Eye (tissue), 1 donor: ENCODE measurements at regions not wholly inside any gene's neighbourhood (a gene's known extent, or its start where the extent isn't known, plus 50 kb on each side); places are given as distances from the start of the nearest gene placed in this dataset.

Source experiments
- DNase-seq: peaks from one replicate; pipeline ENCODE4 v3.0.0-alpha.2; 2015

- no peak for DNase-seq
Measured at GRCh38 chr7:17611611-17612010, 313.2 kb downstream of the AHR start.

- DNase-seq: no peak
Measured at GRCh38 chr7:17613338-17614041, 315.0 kb downstream of the AHR start.

GRCh38 chr7:17617380-17617779, 318.9 kb downstream of the AHR start:
- DNase-seq: no peak

- peak; percentile 8 for DNase-seq
Measured at GRCh38 chr7:17617857-17618651, 319.6 kb downstream of the AHR start.

- peak; percentile 3 for DNase-seq
Measured at GRCh38 chr7:17618652-17618974, 320.2 kb downstream of the AHR start.

GRCh38 chr7:17619196-17619818, 320.9 kb downstream of the AHR start:
- DNase-seq: peak; percentile 15

GRCh38 chr7:17620566-17620965, 319.7 kb downstream of the SNX13 start:
- no peak for DNase-seq

GRCh38 chr7:17622451-17622850, 317.8 kb downstream of the SNX13 start:
- no peak for DNase-seq

GRCh38 chr7:17623546-17624185, 316.6 kb downstream of the SNX13 start:
- no peak for DNase-seq

- no peak for DNase-seq
Measured at GRCh38 chr7:17624379-17624778, 315.9 kb downstream of the SNX13 start.

GRCh38 chr7:17625043-17625442, 315.3 kb downstream of the SNX13 start:
- DNase-seq: no peak

GRCh38 chr7:17626235-17626634, 314.1 kb downstream of the SNX13 start:
- DNase-seq: peak; percentile 44

GRCh38 chr7:17631061-17631460, 309.2 kb downstream of the SNX13 start:
- DNase-seq: no peak

- no peak for DNase-seq
Measured at GRCh38 chr7:17632384-17632783, 307.9 kb downstream of the SNX13 start.

- no peak for DNase-seq
Measured at GRCh38 chr7:17633067-17633466, 307.2 kb downstream of the SNX13 start.

- peak; percentile 96 for DNase-seq
Measured at GRCh38 chr7:17638727-17639126, 301.6 kb downstream of the SNX13 start.

- DNase-seq: peak; percentile 66
Measured at GRCh38 chr7:17640730-17641377, 299.4 kb downstream of the SNX13 start.

- no peak for DNase-seq
Measured at GRCh38 chr7:17645500-17645899, 294.8 kb downstream of the SNX13 start.

GRCh38 chr7:17646253-17646956, 293.9 kb downstream of the SNX13 start:
- peak; percentile 57 for DNase-seq

GRCh38 chr7:17651341-17651740, 289.0 kb downstream of the SNX13 start:
- peak; percentile 45 for DNase-seq

- peak; percentile 62 for DNase-seq
Measured at GRCh38 chr7:17651863-17652385, 288.4 kb downstream of the SNX13 start.

GRCh38 chr7:17654940-17655339, 285.4 kb downstream of the SNX13 start:
- no peak for DNase-seq
